SK-N-SH (cell line): ENCODE measurements at regions not wholly inside any gene's neighbourhood (a gene's known extent, or its start where the extent isn't known, plus 50 kb on each side); places are given as distances from the start of the nearest gene placed in this dataset.
"Not testable (repeated sequence)": the region's sequence is repeated elsewhere in the genome, so short reads cannot be mapped to it uniquely, and the experiment has no call there.

ENCODE experiments used
- CTCF ChIP-seq: fragments of 200-600 bp; sonication (generic); IDR thresholded peaks from 2 replicates; pipeline ENCODE4 v1.6.1; 2017; ENCODE audit warnings: antibody characterized with exemption, mild to moderate bottlenecking, moderate library complexity
- JUND ChIP-seq: IDR thresholded peaks from 2 replicates; pipeline ENCODE4 v1.4.0; 2012
- POLR2AphosphoS5 ChIP-seq: IDR thresholded peaks from 2 replicates; pipeline ENCODE4 v1.6.1; 2012; ENCODE audit warnings: low read depth, low read length
- RCOR1 ChIP-seq: fragments of 150-350 bp; IDR thresholded peaks from 2 replicates; pipeline ENCODE4 v1.6.1; 2017; ENCODE audit warnings: antibody characterized with exemption, low read length
- SMC3 ChIP-seq: IDR thresholded peaks from 2 replicates; pipeline ENCODE4 v1.6.1; 2012; ENCODE audit warnings: low read depth, low read length, improper control_type of control experiment
- USF1 ChIP-seq: IDR thresholded peaks from 2 replicates; pipeline ENCODE4 v1.4.0; 2012; ENCODE audit warnings: low read depth, borderline replicate concordance

GRCh38 chr2:47690706-47691325 is 92.1 kb upstream of the MSH6 start:
- TF ChIP-seq JUND, POLR2AphosphoS5, SMC3, CTCF, USF1, RCOR1: not testable (repeated sequence)
